Heart left ventricle (tissue), 13 donors: ENCODE measurements at regions not wholly inside any gene's neighbourhood (a gene's known extent, or its start where the extent isn't known, plus 50 kb on each side); places are given as distances from the start of the nearest gene placed in this dataset.

Experiments used
- POLR2A ChIP-seq, 2 donors: fragments of 450-650 bp; IDR thresholded peaks; one replicate each; pipeline ENCODE4 v1.6.1; 2017; ENCODE audit warnings: antibody characterized with exemption in 2 of 2, mild to moderate bottlenecking in 2 of 2, moderate library complexity in 2 of 2
- TF ChIP-seq, protein P1 (sequence below), 12 donors: fragments of 200-600 bp; sonication (generic) in 4 of 12; IDR thresholded peaks; one replicate each; pipeline versions ENCODE4 v1.5.0 to v1.8.0; 2018 to 2022; ENCODE audit warnings: antibody characterized with exemption in 12 of 12, mild to moderate bottlenecking in 5 of 12
- donor health status: ischemic (EF 13 %, LVEDD 7.1; RV severe dilation, severe dysfunction).
- donor health status: DM: no; HTN: yes; CAD: no.
- donor health status: DM: no; HTN: no; CAD: no.
- donor health status: ischemic (EF 25% LVEDD 6.9; RV normal size, moderate dysfunction).
- donor health status: ischemic (EF 25% LVEDD 5.7; RV mildly dilated, moderate dysfunction).
- donor health status: ischemic (EF 35%, LVEDD 5.7; RV mildly dilated, moderate dysfunction).
- donor health status: nonischemic (EF 11% LVEDD 7.7; RV severe dilation, severe dysfunction).
- donor health status: DM: yes; HTN: yes; CAD: no.
- donor health status: PGD.
- donor health status: ischemic (EF 29% LVEDD 5.4; RV normal size, mild dysfunction).
- donor health status: nonischemic (EF 23%, LVEDD 6.1; RV moderate dilation, normal function).

DNA sequence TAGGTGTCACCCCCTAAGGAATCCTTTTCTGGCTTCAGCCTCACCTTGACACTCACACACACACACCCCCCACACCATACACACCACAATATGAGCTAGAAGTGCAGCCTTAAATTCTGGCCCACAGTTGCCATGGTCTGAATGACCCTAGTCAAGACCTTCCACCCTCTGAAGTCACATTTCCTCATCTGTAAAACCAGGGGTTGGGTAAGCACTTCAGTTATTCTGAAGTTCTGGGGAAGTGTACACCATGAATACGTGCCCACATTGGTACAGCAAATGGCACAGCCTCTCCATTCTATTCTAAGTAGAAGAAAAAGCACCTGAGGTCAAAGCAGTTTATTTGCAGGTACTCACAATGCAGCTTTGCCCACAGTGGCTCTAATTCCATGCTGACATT is 372.8 kb upstream of the KLF4 start:
- TF ChIP-seq POLR2A (IDR thresholded peaks at IDR 0.05): no peak
- TF ChIP-seq, protein P1, sequence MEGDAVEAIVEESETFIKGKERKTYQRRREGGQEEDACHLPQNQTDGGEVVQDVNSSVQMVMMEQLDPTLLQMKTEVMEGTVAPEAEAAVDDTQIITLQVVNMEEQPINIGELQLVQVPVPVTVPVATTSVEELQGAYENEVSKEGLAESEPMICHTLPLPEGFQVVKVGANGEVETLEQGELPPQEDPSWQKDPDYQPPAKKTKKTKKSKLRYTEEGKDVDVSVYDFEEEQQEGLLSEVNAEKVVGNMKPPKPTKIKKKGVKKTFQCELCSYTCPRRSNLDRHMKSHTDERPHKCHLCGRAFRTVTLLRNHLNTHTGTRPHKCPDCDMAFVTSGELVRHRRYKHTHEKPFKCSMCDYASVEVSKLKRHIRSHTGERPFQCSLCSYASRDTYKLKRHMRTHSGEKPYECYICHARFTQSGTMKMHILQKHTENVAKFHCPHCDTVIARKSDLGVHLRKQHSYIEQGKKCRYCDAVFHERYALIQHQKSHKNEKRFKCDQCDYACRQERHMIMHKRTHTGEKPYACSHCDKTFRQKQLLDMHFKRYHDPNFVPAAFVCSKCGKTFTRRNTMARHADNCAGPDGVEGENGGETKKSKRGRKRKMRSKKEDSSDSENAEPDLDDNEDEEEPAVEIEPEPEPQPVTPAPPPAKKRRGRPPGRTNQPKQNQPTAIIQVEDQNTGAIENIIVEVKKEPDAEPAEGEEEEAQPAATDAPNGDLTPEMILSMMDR (IDR thresholded peaks at IDR 0.05): no peak
